ENCODE measurements at regions not wholly inside any gene's neighbourhood (a gene's known extent, or its start where the extent isn't known, plus 50 kb on each side); places are given as distances from the start of the nearest gene placed in this dataset.
"Not testable (repeated sequence)": the region's sequence is repeated elsewhere in the genome, so short reads cannot be mapped to it uniquely, and the experiment has no call there.

DNA sequence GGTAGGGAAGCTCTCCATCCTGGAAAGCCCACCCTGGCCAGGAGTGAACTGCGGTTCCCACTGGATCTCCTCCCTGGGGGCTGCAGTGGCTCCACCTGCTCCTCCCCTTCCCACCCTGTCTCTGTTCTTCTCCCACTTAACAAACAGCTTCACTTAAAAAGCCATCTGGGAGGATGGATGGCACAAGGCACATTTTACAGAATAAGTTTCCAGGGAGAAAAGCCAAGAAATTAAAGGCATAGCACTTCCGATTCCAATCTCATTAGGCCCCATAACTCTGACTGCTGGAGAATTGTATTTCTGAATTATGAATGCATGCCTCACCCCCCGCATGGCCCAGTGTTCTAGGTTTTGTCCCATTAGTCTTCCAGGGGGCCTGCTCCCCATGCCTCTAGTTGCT is 718.3 kb downstream of the PTPRU start:
- DNase-seq (ENCODE audit: low read depth in 2 of 3, low spot score in 2 of 3): no peak

DNA sequence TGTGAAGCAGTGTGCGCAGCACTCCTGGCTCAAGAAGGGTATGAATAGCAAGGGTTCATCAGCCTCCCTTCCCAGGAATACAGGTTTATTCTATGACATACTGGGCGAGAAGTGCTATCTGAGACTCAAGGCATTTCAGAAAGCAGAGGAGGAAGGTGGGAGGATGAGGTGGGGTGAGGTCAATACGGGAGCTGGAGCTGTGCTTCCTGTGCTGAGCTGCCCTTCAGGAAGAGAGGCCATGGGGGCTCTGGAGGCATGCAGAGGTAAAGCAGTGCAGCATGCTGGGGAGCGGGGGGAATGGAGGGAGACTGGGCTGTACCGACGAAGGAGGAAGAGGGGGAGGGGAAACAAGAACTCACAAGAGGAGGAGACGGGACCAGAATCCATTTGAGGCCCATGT is 717.6 kb downstream of the PTPRU start:
- no peak for DNase-seq (ENCODE audit: low read depth in 2 of 3, low spot score in 2 of 3)

DNA sequence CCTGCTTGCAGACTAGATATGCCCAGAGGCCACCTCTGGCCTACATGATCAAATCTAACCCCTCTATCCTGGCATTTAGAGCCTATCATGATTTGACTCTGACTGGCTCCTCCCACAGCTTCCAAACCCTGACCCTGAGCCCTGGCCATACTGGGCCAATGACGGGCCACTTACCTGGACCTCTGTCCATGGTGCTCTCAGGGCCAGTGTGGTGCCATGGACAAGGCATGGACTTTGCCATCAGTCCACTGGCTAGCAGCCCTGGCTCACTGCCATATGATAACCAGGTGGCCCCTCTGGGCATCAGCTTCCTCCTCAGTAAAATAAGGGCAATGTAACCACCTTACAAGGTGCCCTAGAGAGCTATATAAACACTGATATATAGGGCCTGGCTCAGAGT is 713.4 kb downstream of the PTPRU start:
- DNase-seq (ENCODE audit: low read depth in 2 of 3, low spot score in 2 of 3): no peak

DNA sequence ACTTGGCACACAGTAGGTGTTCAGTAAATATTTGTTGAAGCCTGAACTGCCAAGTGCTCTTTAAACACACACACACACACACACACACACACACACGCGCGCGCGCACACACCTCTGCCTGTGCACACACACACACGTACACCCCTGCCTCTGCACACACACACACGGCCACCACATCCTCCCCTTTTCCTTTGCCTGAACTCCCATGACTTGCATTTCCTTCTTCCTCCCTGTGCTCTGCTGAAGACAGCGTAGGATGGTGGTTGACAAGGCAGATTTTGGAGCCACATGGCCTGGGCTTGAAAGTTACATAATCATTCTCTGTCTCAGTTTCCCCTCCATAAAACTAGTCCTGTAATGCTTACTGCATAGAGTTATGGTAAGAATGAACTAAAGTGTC is 712.3 kb downstream of the PTPRU start:
- peak in 2 of 3 donors; percentile 9 to 53 for DNase-seq (ENCODE audit: low read depth in 2 of 3, low spot score in 2 of 3)

DNA sequence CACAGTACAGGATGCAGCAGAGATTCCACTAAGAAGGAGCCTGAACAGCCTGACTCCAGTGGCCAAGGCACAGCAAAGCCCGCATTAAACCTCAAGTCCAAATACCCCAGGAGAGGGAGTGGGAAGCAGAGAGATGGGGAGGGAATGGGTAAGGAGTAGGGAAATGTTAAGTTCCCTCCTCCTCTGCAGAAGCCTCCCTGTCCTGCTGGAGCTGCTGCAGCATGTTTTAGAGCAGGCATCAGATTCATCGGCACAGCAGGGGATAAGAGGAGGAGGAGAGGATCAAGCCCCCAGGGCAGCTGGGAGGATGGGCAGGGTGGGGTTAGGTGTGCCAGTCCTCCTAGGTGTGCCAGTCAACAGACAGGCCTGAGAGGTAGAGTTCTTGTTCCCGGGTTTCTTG is 709.7 kb downstream of the PTPRU start:
- no peak for DNase-seq (ENCODE audit: low read depth in 2 of 3, low spot score in 2 of 3)

DNA sequence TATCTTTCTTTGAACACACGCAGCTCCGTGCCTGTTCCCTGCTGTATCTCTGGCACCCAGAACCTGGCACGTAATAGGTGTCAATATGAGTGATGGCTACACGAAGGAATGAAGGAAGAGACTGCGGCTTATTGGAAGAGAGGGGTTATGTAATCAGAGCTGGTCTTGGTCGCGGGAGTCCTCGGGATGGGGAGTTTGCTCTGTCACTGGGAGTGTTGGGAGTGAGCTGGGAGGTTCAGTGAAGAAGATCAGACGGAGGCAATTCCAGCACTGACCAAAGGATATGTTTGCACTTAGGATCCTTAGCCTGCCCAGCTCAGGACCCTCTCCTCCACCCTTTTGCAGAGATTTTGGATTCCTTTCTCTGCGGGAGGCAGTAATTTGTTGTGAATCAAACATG is 709.1 kb downstream of the PTPRU start:
- DNase-seq (ENCODE audit: low read depth in 2 of 3, low spot score in 2 of 3): no peak

DNA sequence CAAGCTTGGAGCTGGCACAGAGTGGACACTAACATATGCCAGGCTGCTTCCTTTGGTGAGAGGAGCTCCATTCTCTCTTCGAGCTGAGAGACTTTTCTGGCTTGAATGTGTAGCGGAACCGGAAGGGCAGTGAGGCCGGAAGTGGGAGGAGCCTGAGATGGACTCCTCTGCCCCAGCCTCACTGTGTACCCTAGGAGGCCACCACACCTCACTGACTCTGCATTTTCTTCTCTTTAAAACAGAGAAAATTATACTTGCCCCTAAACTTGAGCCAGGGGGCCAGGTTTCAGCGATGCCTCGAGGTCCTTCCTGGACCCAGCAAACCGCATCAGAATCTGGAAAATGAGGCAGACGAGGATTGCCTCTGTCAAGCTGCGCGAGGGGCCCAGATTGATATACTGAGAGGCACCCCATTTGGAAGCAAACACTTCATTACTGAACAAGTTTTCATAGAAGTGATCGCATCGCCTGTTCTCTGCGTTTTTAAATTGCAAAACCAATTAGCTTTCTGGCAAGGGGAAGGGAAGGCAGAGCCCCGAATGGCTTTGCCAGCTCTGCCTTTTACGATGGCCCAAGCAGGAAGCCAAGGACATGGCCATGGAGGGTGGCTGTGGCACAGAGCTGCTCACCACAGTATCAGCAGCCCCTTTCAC is 708.1 kb downstream of the PTPRU start:
- no peak for DNase-seq (ENCODE audit: low read depth in 2 of 3, low spot score in 2 of 3)

DNA sequence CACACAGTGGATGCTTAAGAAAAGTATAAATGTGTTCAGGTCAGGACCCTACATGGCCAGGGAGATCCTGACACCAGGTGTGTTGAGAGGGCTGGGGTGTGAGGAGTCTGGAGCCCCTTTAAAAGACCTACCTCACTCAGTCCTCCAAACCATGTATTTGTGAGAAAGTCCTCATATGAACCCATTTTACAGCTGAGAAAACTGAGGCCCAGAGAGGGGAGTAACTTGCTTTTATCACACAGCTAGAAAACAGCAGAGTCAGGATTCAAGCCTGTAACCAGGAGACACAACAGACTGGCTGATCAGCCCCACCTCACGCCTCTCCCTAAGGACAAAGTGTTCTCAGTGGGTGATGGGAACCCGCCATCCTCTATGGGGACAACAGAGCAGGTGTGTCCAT is 706.7 kb downstream of the PTPRU start:
- no peak for DNase-seq (ENCODE audit: low read depth in 2 of 3, low spot score in 2 of 3)

DNA sequence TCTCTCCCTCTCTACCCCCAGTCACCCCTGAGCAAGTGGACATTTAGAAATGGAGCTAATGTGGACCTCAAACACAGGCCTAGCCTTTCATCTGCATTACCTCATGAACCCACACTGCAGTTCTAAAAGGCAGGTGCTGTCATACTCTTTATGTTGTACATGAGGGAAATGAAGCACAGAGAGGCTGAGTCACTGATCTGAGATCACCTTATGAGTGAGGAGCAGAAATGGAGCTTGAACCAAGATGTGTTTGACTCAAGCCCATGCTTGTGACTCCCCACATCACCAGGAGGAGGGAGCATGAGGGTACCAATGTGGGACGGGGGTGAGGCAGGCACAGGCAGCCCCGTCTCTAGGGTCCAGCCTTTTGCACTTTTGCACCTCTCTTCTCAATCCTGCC is 702.8 kb downstream of the PTPRU start:
- no peak for DNase-seq (ENCODE audit: low read depth in 2 of 3, low spot score in 2 of 3)

DNA sequence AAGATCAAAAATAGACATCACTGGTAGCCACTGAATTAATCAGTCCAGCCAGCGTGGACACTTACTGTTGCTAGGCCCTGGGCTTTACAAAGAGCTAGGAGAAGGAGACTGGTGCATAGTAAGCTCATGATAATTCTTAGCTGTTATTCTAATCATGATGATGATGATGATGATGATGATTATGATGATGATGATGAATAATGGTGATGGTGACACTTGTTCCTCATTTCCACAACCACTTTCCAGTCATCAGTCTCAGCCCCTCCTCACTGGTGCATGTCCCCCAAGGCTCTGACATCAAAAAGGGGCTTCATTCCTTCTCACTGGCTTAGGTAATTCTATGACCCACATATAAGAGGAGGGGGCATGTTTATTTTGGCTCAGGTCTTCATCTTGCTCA is 701.0 kb downstream of the PTPRU start:
- no peak for DNase-seq (ENCODE audit: low read depth in 2 of 3, low spot score in 2 of 3)

DNA sequence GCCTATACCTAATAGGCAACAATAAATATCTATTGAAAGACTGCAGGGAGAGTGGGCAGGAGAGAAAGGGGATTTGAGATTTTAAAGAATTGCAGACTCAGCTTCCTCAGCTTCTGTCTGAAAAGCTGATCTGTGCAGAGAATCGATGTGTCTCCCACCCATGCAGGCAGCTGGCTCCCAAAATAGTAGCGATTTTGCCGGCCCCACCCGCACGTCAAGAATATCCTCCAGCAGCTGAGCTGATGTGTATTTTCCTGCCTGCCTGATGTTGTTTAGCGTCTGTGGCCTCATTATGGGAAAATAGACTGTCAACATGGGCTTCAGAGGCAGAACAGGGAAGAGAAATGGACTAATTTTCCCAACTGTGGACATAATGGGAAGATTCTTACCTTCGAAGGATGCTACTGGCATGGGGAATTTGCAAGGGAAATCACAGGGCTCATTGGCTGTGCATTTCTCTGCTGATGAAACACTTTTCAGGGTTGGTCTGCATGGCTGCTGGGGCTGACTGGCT is 699.8 kb downstream of the PTPRU start:
- no peak for DNase-seq (ENCODE audit: low read depth in 2 of 3, low spot score in 2 of 3)

DNA sequence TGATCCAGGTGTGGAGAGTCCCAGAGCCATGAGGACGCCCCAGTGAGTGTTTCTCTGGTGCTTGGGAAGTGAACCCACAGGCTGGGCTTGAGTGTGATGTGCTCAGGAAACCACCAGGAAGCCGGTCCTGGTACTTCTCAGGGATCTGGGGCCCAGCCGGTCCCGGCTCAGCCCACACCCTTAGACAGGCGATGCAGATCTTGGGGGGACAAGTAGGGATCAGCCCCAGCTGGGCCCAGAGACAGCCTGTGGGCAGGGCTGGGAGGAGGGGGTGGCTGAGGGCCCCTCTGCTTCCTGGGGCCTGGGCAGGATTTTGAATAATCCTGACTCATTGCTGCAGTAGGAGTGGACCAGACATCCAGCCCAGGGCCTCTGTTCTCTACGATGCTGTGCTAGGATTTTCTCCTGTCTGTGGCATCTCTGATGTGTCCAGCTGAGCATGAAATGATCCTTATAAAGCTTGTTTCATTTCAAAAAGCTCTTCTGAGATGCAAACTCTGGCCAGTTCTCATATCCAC is 698.0 kb downstream of the PTPRU start:
- DNase-seq (ENCODE audit: low read depth in 2 of 3, low spot score in 2 of 3): no peak

DNA sequence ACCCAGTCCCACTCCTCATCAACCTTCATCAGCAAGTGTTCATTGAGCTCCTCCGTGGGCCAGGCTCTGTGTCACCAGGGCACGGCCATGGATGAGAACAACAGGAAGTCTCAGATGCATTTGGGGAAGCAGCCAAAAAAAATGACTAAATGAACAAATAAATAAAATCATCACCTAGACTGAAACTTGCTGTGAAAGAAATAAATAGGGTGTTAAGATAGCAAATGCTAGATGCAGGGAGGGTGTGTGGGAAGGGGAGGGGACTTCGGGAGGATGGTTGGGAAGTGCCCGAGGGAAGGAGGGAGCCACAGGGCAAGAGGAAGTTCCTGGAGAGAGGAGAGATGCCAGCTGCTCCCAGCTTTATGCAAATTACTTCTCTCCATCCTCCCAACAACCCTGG is 696.7 kb downstream of the PTPRU start:
- DNase-seq (ENCODE audit: low read depth in 2 of 3, low spot score in 2 of 3): no peak

DNA sequence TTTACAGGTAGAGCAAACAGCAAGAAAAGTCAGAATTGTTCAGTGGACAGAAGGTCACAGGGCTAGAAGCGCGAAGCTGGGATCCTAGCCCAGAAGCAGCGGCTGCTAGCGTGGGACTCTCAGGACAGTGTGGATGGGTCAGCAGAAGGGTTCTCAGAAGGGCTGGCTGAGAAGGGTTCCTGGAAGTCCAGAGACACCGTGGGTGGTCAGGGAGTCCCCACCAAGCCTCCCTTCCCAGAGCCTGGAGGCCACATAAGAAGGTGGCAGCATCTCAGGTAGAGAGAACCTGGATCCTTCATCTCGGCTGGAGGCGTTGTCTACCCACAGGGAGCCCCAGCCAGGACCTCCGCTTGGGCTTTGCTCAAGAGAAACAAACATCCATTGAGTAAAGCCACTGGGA is 696.3 kb downstream of the PTPRU start:
- DNase-seq (ENCODE audit: low read depth in 2 of 3, low spot score in 2 of 3): no peak

DNA sequence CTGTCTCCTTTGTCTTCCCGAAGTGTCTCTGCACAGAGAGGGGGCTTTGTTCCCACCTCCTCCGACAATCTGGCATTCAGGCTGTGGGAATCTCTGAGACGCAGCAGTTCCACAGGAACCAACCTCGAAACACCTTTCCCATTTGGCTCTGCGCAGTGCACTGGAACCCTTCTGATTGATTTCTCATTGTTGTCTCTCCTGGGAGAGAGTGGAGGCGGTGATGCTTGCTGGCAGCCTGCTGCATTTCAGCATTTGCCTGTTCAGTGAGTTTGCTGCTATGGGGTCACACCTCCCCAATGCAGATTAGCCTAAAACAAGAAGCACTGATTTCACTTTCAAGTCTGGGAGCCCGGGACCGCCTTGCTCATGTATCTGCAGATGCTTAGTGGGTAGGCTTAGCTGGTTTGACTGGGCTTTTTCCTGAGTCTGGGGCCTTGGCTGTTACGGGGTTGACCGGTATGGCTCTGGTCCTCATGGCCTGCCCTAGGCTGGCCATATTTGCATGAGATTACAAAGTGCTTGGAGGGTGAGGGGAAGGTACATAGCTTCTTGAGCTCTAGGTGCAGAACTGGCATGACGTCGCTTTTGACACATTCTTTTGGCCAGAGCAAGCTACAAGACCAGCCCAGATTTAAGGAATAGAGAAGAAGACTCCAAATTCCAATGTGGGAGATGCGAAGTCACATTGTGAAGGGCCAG is 695.3 kb downstream of the PTPRU start:
- DNase-seq (ENCODE audit: low read depth in 2 of 3, low spot score in 2 of 3): no peak

DNA sequence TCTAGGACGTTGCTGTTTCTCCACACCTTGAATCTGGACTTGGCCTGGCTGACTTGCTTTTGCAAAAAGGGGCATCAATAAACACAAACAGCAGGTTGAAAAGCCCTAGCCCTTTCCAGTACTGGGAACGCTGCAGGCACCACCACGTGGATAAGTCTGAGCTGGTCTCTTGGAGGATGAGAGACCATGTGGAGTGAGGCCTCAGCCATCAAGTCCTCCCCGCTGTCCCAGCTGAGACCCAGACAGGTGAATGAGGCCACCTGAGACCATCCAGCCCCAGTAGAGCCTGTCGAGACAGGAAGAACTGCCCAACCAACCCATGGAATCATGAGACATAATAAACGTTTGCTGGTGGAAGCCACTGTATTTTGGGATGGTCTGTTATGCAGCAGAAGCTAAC is 688.7 kb downstream of the PTPRU start:
- DNase-seq (ENCODE audit: low read depth in 2 of 3, low spot score in 2 of 3): no peak

DNA sequence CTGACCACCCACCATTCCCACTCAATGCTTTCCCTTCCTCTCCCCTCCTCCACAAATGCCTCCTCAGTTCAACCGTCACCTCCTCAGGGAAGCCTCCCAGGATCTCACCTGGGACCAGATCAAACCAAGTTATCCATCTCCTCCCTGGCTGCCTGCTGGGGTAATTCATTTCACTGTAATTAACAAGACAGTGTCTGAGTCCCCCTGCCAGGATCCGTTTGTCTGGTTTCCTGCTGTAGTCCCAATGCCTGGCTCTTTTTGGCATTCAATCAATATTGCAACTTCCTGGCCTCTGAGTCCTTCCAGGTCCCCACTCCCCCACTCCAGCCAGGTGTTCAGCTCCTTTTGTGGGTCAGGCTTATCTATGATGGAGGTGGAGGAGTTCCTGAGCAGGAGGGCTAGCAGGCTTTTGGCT is 687.7 kb downstream of the PTPRU start:
- no peak for DNase-seq (ENCODE audit: low read depth in 2 of 3, low spot score in 2 of 3)

DNA sequence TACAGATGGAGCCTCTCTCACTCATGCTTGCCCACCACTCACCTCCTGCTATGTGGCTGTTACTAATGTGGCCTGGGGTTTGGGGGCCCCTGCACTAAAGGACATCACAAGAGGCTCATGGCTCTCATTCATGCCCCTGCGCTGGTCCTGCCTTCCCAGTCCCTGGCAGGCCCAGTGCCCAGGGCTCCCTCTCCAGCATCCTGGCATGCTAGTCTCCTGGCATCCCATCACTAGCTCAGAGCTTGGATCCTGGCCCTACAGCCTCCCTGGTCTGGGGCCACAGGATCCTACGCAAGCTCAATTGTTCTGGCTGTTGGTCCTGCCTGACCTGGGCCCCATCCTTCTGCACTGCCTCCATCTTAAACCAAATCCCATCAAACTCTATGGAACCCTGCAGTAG is 685.4 kb downstream of the PTPRU start:
- no peak for DNase-seq (ENCODE audit: low read depth in 2 of 3, low spot score in 2 of 3)

DNA sequence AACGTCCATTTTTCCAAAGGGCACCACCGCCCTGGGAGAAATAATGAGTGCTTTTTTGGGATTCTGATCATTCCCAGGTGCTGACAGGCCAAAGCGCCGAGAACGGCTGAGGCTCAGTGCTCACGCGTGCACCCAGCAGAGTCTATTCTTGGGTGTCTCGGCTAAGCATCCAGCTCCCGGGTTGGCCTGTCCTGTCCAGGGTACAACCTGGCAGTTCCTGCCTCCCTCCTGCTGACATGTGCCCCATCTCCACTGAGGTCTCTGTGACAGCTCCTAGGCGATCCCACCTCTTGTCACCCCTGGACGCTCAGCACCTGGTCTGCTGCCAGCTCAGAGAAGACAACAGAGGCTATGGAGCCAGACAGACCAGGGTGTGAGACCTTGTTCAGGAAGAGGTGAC is 684.5 kb downstream of the PTPRU start:
- no peak for DNase-seq (ENCODE audit: low read depth in 2 of 3, low spot score in 2 of 3)

DNA sequence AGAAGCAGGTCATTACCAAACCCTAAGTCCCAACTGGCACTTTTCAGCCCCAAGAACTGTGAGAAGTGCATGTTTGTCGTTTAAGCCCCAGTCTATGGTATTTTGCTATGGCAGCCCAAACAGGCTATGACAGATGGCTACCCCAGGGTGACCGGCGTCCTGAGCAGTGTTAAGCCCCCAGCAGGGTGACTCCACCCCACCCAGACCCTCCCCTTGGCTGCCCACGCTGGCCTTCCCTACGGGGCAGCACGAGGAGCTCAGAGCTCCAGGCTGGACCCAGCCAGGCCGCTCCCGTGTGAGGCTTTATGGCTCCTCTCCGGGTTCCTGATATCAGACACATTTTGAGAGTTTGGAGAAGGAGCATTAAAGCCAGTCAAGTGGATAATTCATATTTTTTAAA is 684.0 kb downstream of the PTPRU start:
- DNase-seq (ENCODE audit: low read depth in 2 of 3, low spot score in 2 of 3): no peak

DNA sequence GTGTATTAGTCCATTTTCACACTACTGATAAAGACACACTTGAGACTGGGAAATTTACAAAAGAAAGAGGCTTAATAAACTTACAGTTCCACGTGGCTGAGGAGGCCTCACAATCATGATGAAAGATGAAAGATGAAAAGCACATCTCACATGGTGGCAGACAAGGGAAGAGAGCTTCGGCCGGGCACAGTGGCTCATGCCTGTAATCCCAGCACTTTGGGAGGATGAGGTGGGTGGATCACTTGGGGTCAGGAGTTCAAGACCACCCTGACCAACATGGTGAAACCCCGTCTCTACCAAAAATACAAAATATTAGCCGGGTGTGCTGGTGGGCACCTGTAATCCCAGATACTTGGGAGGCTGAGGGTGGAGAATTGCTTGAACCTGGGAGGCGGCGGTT is 682.7 kb downstream of the PTPRU start:
- DNase-seq (ENCODE audit: low read depth in 2 of 3, low spot score in 2 of 3): not testable (repeated sequence)

DNA sequence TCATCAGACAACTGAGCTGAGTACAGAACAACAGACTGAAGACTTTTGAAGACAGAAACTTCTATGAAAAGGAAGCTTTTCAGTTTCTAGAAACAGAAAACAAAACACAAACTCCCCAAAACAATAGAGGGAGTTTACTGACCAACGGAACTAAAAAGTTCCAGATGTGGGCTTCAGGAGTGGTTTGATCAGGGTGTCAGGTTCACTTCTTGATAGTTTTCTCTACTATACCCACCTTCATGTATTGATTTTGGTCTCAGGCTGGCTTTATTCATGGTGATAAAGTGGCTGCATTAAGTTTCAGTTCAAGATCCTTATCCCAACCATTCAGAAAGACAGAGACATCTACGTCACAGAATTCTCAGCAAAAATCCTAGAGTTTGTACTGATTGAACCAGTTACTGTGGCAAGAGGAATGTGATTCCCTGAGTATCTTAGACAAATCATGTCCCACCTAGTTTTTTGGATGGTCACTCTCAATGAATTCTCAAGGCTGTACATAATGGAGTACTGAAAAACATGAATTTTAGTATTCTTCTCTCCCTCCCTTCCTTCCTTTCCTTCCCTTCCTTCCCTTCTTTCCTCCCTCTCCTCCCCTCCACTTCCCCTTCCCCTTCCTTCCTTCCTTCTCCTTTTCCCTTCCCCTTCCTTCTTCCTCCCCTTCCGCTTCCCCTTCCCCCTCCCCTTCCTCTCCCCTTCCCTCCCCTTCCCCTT is 680.5 kb downstream of the PTPRU start:
- no peak for DNase-seq (ENCODE audit: low read depth in 2 of 3, low spot score in 2 of 3)
